Mesodermal cell (in vitro differentiated cells): ENCODE measurements at regions not wholly inside any gene's neighbourhood (a gene's known extent, or its start where the extent isn't known, plus 50 kb on each side); places are given as distances from the start of the nearest gene placed in this dataset.
"Not testable (repeated sequence)": the region's sequence is repeated elsewhere in the genome, so short reads cannot be mapped to it uniquely, and the experiment has no call there.

Source experiments
- H3K27ac ChIP-seq: 2 replicates; pipeline ENCODE4 v1.7.0; 2013; ENCODE audit warnings: mild to moderate bottlenecking, low read depth, low read length, moderate library complexity; ENCODE audit not compliant: severe bottlenecking
- H3K36me3 ChIP-seq: 2 replicates; pipeline ENCODE4 v1.7.1; 2013; ENCODE audit warnings: mild to moderate bottlenecking, low read length, moderate library complexity; ENCODE audit not compliant: control insufficient read depth, insufficient read depth
- H3K4me1 ChIP-seq: one replicate; pipeline ENCODE4 v1.7.1; 2013; ENCODE audit warnings: mild to moderate bottlenecking, low read length; ENCODE audit not compliant: insufficient read depth, control insufficient read depth, poor library complexity, severe bottlenecking
- H3K4me3 ChIP-seq: 2 replicates; pipeline ENCODE4 v1.7.0; 2013; ENCODE audit warnings: low read length, control low read depth, mild to moderate bottlenecking; ENCODE audit not compliant: insufficient read depth, poor library complexity, severe bottlenecking; ENCODE audit errors: extremely low read depth
- H3K9me3 ChIP-seq: 2 replicates; pipeline ENCODE4 v1.7.1; 2013; ENCODE audit warnings: mild to moderate bottlenecking, low read length, moderate library complexity; ENCODE audit not compliant: control insufficient read depth
- WGBS, 2 experiments: methylation state at CpG; one replicate each; pipeline ENCODE4 v1.1.5; 2013; ENCODE audit warnings: missing lambda C conversion rate in 2 of 2; ENCODE audit not compliant: insufficient coverage in 2 of 2; 5-methylcytosine and 5-hydroxymethylcytosine counted together

- Histone ChIP-seq H3K27ac (no peak overlapping the region), H3K9me3 (no peaks in the 10 kb centered on the region), H3K4me1 (peaks cover 12% of the 10 kb centered on the region), H3K36me3 (no peaks in the 10 kb centered on the region), H3K4me3 (no peak overlapping the region)
- 86 to 88% methylated on average over 1 of the region's 1 CpG for WGBS, 2 experiments
Observed at GRCh38 chr12:114167431-114167830, 201.3 kb upstream of the RBM19 start.

GRCh38 chr12:114166362-114166761 is 200.2 kb upstream of the RBM19 start:
- no peaks in the 10 kb centered on the region for H3K36me3 ChIP-seq
- H3K9me3 ChIP-seq: no peaks in the 10 kb centered on the region
- no peak overlapping the region for H3K27ac ChIP-seq
- H3K4me1 ChIP-seq: peaks cover 12% of the 10 kb centered on the region
- WGBS, 2 experiments: 0 to 24% methylated on average over 1 to 2 of the region's 7 CpGs
- no peak overlapping the region for H3K4me3 ChIP-seq

GRCh38 chr12:114165921-114166320 is 199.8 kb upstream of the RBM19 start:
- no peaks in the 10 kb centered on the region for H3K9me3 ChIP-seq
- H3K36me3 ChIP-seq: no peaks in the 10 kb centered on the region
- WGBS, 2 experiments: 29 to 82% methylated on average over 1 of the region's 1 CpG
- no peak overlapping the region for H3K27ac ChIP-seq
- no peak overlapping the region for H3K4me3 ChIP-seq
- H3K4me1 ChIP-seq: peaks cover 12% of the 10 kb centered on the region

GRCh38 chr12:114164351-114164750 is 198.2 kb upstream of the RBM19 start:
- Histone ChIP-seq H3K9me3 (no peaks in the 10 kb centered on the region), H3K36me3 (no peaks in the 10 kb centered on the region), H3K4me1 (peaks cover 12% of the 10 kb centered on the region), H3K4me3 (no peak overlapping the region), H3K27ac (no peak overlapping the region)
- WGBS, 2 experiments: 90 to 100% methylated on average over 2 to 4 of the region's 4 CpGs

GRCh38 chr12:114163771-114164170 is 197.6 kb upstream of the RBM19 start:
- H3K4me3 ChIP-seq: no peak overlapping the region
- 67 to 79% methylated on average over 3 to 4 of the region's 4 CpGs for WGBS, 2 experiments

GRCh38 chr12:114160445-114160844 is 194.3 kb upstream of the RBM19 start:
- H3K27ac ChIP-seq: no peak overlapping the region
- no peak overlapping the region for H3K4me3 ChIP-seq
- no peaks in the 10 kb centered on the region for H3K9me3 ChIP-seq
- no peaks in the 10 kb centered on the region for H3K36me3 ChIP-seq
- H3K4me1 ChIP-seq: peaks cover 12% of the 10 kb centered on the region
- 75 to 88% methylated on average over 1 to 3 of the region's 3 CpGs for WGBS, 2 experiments

More at GRCh38 chr12:114163771-114164170, 197.6 kb upstream of the RBM19 start:
- no peaks in the 10 kb centered on the region for H3K9me3 ChIP-seq
- peaks cover 12% of the 10 kb centered on the region for H3K4me1 ChIP-seq
- no peaks in the 10 kb centered on the region for H3K36me3 ChIP-seq
- H3K27ac ChIP-seq: no peak overlapping the region

- Histone ChIP-seq H3K36me3 (no peaks in the 10 kb centered on the region), H3K4me3 (no peak overlapping the region), H3K27ac (no peak overlapping the region), H3K9me3 (no peaks in the 10 kb centered on the region), H3K4me1 (no peaks in the 10 kb centered on the region)
- WGBS, 2 experiments: 100% methylated on average over 2 of the region's 4 CpGs
Observed at GRCh38 chr12:114152890-114153289, 186.8 kb upstream of the RBM19 start.

GRCh38 chr12:114152066-114152465 is 185.9 kb upstream of the RBM19 start:
- WGBS, 2 experiments: 33% methylated on average over 1 of the region's 1 CpG; no CpG with 5 or more reads in 1 of the 2 experiments
- Histone ChIP-seq H3K36me3 (no peaks in the 10 kb centered on the region), H3K4me1 (no peaks in the 10 kb centered on the region), H3K4me3 (no peak overlapping the region), H3K27ac (no peak overlapping the region), H3K9me3 (no peaks in the 10 kb centered on the region)

GRCh38 chr12:114150584-114150983 is 184.5 kb upstream of the RBM19 start:
- not testable (repeated sequence) for H3K4me3 ChIP-seq, H3K36me3 ChIP-seq, H3K4me1 ChIP-seq, H3K9me3 ChIP-seq, H3K27ac ChIP-seq

GRCh38 chr12:114141921-114142564 is 175.9 kb upstream of the RBM19 start:
- Histone ChIP-seq H3K27ac (no peak overlapping the region), H3K36me3 (no peaks in the 10 kb centered on the region), H3K4me1 (peaks cover 8% of the 10 kb centered on the region), H3K9me3 (no peaks in the 10 kb centered on the region), H3K4me3 (no peak overlapping the region)
- WGBS, 2 experiments: 68 to 73% methylated on average over 2 of the region's 4 CpGs

- H3K27ac ChIP-seq: no peak overlapping the region
- H3K9me3 ChIP-seq: no peaks in the 10 kb centered on the region
- no peak overlapping the region for H3K4me3 ChIP-seq
- H3K36me3 ChIP-seq: no peaks in the 10 kb centered on the region
- H3K4me1 ChIP-seq: peaks cover 8% of the 10 kb centered on the region
Observed at GRCh38 chr12:114140576-114140975, 174.5 kb upstream of the RBM19 start.
